ENCODE measurements at regions not wholly inside any gene's neighbourhood (a gene's known extent, or its start where the extent isn't known, plus 50 kb on each side); places are given as distances from the start of the nearest gene placed in this dataset.
"Not testable (repeated sequence)": the region's sequence is repeated elsewhere in the genome, so short reads cannot be mapped to it uniquely, and the experiment has no call there.

GRCh38 chr4:138622362-138622761 lies 380.2 kb upstream of the SLC7A11 start:
- ATAC-seq; intact Hi-C loops (cut with DNase I): not testable (repeated sequence)

GRCh38 chr4:138616775-138617174 lies 374.6 kb upstream of the SLC7A11 start:
- ATAC-seq (no peak), DNase-seq (ENCODE audit: low spot score) (no peak)
- intact Hi-C loops (cut with DNase I): no loop called here

More at GRCh38 chr4:138622362-138622761, 380.2 kb upstream of the SLC7A11 start:
- DNase-seq (ENCODE audit: low spot score): not testable (repeated sequence)

GRCh38 chr4:138614398-138615142 lies 372.4 kb upstream of the SLC7A11 start:
- intact Hi-C loops (cut with DNase I): no loop called here
- ATAC-seq (peak; percentile 45), DNase-seq (ENCODE audit: low spot score) (no peak)

GRCh38 chr4:138612428-138612827 lies 370.3 kb upstream of the SLC7A11 start:
- no peak for DNase-seq (ENCODE audit: low spot score)
- no peak for ATAC-seq
- intact Hi-C loops (cut with DNase I): no loop called here

GRCh38 chr4:138611721-138612120 lies 369.6 kb upstream of the SLC7A11 start:
- DNase-seq (ENCODE audit: low spot score): no peak
- no peak for ATAC-seq
- intact Hi-C loops (cut with DNase I): no loop called here

GRCh38 chr4:138611017-138611416 lies 368.9 kb upstream of the SLC7A11 start:
- DNase-seq (ENCODE audit: low spot score) (no peak), ATAC-seq (no peak)
- intact Hi-C loops (cut with DNase I): no loop called here

GRCh38 chr4:138609943-138610350 lies 367.8 kb upstream of the SLC7A11 start:
- DNase-seq (ENCODE audit: low spot score): no peak
- intact Hi-C loops (cut with DNase I): no loop called here
- peak; percentile 61 for ATAC-seq

- DNase-seq (ENCODE audit: low spot score) (no peak), ATAC-seq (no peak)
- intact Hi-C loops (cut with DNase I): no loop called here
Observed at GRCh38 chr4:138604556-138604955, 362.4 kb upstream of the SLC7A11 start.

- intact Hi-C loops (cut with DNase I): no loop called here
- DNase-seq (ENCODE audit: low spot score): no peak
- ATAC-seq: no peak
Observed at GRCh38 chr4:138602664-138603063, 360.5 kb upstream of the SLC7A11 start.

GRCh38 chr4:138599965-138600364 lies 357.8 kb upstream of the SLC7A11 start:
- ATAC-seq: no peak
- intact Hi-C loops (cut with DNase I): no loop called here
- no peak for DNase-seq (ENCODE audit: low spot score)

GRCh38 chr4:138598226-138598625 lies 356.1 kb upstream of the SLC7A11 start:
- intact Hi-C loops (cut with DNase I): no loop called here
- DNase-seq (ENCODE audit: low spot score) (no peak), ATAC-seq (no peak)

GRCh38 chr4:138596896-138597295 lies 354.7 kb upstream of the SLC7A11 start:
- ATAC-seq (no peak), DNase-seq (ENCODE audit: low spot score) (no peak)
- intact Hi-C loops (cut with DNase I): no loop called here

- DNase-seq (ENCODE audit: low spot score) (no peak), ATAC-seq (peak; percentile 94)
- intact Hi-C loops (cut with DNase I): no loop called here
Observed at GRCh38 chr4:138595731-138596460, 353.7 kb upstream of the SLC7A11 start.

GRCh38 chr4:138595171-138595570 lies 353.0 kb upstream of the SLC7A11 start:
- peak; percentile 39 for ATAC-seq
- intact Hi-C loops (cut with DNase I): no loop called here
- no peak for DNase-seq (ENCODE audit: low spot score)

- DNase-seq (ENCODE audit: low spot score) (no peak), ATAC-seq (no peak)
- intact Hi-C loops (cut with DNase I): no loop called here
Observed at GRCh38 chr4:138592796-138593195, 350.6 kb upstream of the SLC7A11 start.

- intact Hi-C loops (cut with DNase I): no loop called here
- ATAC-seq (no peak), DNase-seq (ENCODE audit: low spot score) (no peak)
Observed at GRCh38 chr4:138591808-138592207, 349.7 kb upstream of the SLC7A11 start.

- intact Hi-C loops (cut with DNase I): no loop called here
- DNase-seq (ENCODE audit: low spot score) (no peak), ATAC-seq (no peak)
Observed at GRCh38 chr4:138588501-138588900, 346.4 kb upstream of the SLC7A11 start.

GRCh38 chr4:138579146-138579545 lies 337.0 kb upstream of the SLC7A11 start:
- DNase-seq (ENCODE audit: low spot score): no peak
- ATAC-seq: no peak
- intact Hi-C loops (cut with DNase I): no loop called here

GRCh38 chr4:138577826-138578225 lies 335.7 kb upstream of the SLC7A11 start:
- ATAC-seq; intact Hi-C loops (cut with DNase I); DNase-seq (ENCODE audit: low spot score): not testable (repeated sequence)

- intact Hi-C loops (cut with DNase I): no loop called here
- DNase-seq (ENCODE audit: low spot score) (no peak), ATAC-seq (no peak)
Observed at GRCh38 chr4:138577145-138577544, 335.0 kb upstream of the SLC7A11 start.
